Breast epithelium (tissue), 4 donors: ENCODE measurements at regions not wholly inside any gene's neighbourhood (a gene's known extent, or its start where the extent isn't known, plus 50 kb on each side); places are given as distances from the start of the nearest gene placed in this dataset.

ENCODE experiments used
- DNase-seq, 2 donors: peaks; one replicate each; pipeline ENCODE4 v3.0.0-alpha.2; 2019; ENCODE audit warnings: low spot score in 2 of 2
- H3K27ac ChIP-seq, 2 donors: fragments of 200-600 bp; sonication (generic) in 1 of 2; one replicate each; pipeline ENCODE4 v1.5.1; 2016 to 2019; ENCODE audit warnings: mild to moderate bottlenecking in 1 of 2
- H3K27me3 ChIP-seq, 2 donors: fragments of 200-600 bp; sonication (generic) in 1 of 2; one replicate each; pipeline versions ENCODE4 v1.5.1 to v1.6.0; 2017 to 2019; ENCODE audit warnings: control low read depth in 1 of 2, mild to moderate bottlenecking in 1 of 2
- H3K36me3 ChIP-seq: fragments of 200-600 bp; one replicate; pipeline ENCODE4 v1.5.1; 2019
- H3K4me1 ChIP-seq, 2 donors: fragments of 200-600 bp; sonication (generic); one replicate each; pipeline ENCODE4 v1.5.1; 2016 to 2019; ENCODE audit warnings: control low read depth in 1 of 2
- H3K4me3 ChIP-seq, 3 donors: fragments of 200-600 bp; sonication (generic); 1 replicate in 2 of 3; 2 replicates in 1 of 3; pipeline ENCODE4 v1.5.1; 2016 to 2019; ENCODE audit warnings: mild to moderate bottlenecking in 3 of 3, moderate library complexity in 2 of 3
- H3K9me3 ChIP-seq, 2 donors: fragments of 200-600 bp; sonication (generic) in 1 of 2; one replicate each; pipeline ENCODE4 v1.5.1; 2016 to 2019; ENCODE audit warnings: control low read depth in 1 of 2
- CTCF ChIP-seq, 3 donors: fragments of 450-650 bp; IDR thresholded peaks; one replicate each; pipeline ENCODE4 v1.5.1; 2016 to 2017; ENCODE audit warnings: antibody characterized with exemption in 3 of 3, mild to moderate bottlenecking in 3 of 3, moderate library complexity in 3 of 3
- POLR2A ChIP-seq: fragments of 450-650 bp; IDR thresholded peaks from one replicate; pipeline ENCODE4 v1.6.1; 2016; ENCODE audit warnings: antibody characterized with exemption, mild to moderate bottlenecking, moderate library complexity
- POLR2AphosphoS5 ChIP-seq, 3 donors: sonication (generic); formaldehyde crosslinking; IDR thresholded peaks; one replicate each; pipeline ENCODE4 v1.6.1; 2017; ENCODE audit warnings: antibody characterized with exemption in 3 of 3
- intact Hi-C: fragments of 100-400 bp; cut with DNase I; formaldehyde crosslinking; loops from one replicate; pipeline ENCODE4 v1.15.1; 2023; ENCODE audit warnings: low total_unique reads

GRCh38 chr11:90525962-90526361 lies 303.1 kb upstream of the CHORDC1 start:
- no peak for TF ChIP-seq POLR2AphosphoS5 (IDR thresholded peaks at IDR 0.05)
- TF ChIP-seq CTCF (IDR thresholded peaks at IDR 0.05): no peak
- TF ChIP-seq POLR2A: no peak
- intact Hi-C loops: no loop called here
- no peaks in the 10 kb centered on the region for H3K27me3 ChIP-seq
- H3K36me3 ChIP-seq: no peaks in the 10 kb centered on the region
- H3K4me1 ChIP-seq: no peaks in the 10 kb centered on the region
- no peak overlapping the region for H3K27ac ChIP-seq
- no peak for DNase-seq
- H3K9me3 ChIP-seq: no peaks in the 10 kb centered on the region
- H3K4me3 ChIP-seq: no peak overlapping the region

GRCh38 chr11:90512846-90513245 lies 290.0 kb upstream of the CHORDC1 start:
- H3K36me3 ChIP-seq: no peaks in the 10 kb centered on the region
- H3K4me1 ChIP-seq: no peaks in the 10 kb centered on the region
- no peak overlapping the region for H3K27ac ChIP-seq
- DNase-seq: no peak
- no peak overlapping the region for H3K4me3 ChIP-seq
- intact Hi-C loops: no loop called here
- H3K27me3 ChIP-seq: no peaks in the 10 kb centered on the region
- TF ChIP-seq POLR2AphosphoS5 (IDR thresholded peaks at IDR 0.05) (no peak), POLR2A (no peak)
- H3K9me3 ChIP-seq: no peaks in the 10 kb centered on the region

GRCh38 chr11:90510839-90511238 lies 288.0 kb upstream of the CHORDC1 start:
- no peak for DNase-seq
- intact Hi-C loops: no loop called here

GRCh38 chr11:90500922-90501568 lies 278.2 kb upstream of the CHORDC1 start:
- TF ChIP-seq CTCF (IDR thresholded peaks at IDR 0.05) (no peak), POLR2A (no peak), POLR2AphosphoS5 (IDR thresholded peaks at IDR 0.05) (no peak)
- Histone ChIP-seq H3K36me3 (no peaks in the 10 kb centered on the region), H3K4me1 (no peaks in the 10 kb centered on the region), H3K9me3 (no peaks in the 10 kb centered on the region), H3K27me3 (no peaks in the 10 kb centered on the region), H3K27ac (no peak overlapping the region), H3K4me3 (no peak overlapping the region)
- intact Hi-C loops: no loop called here
- DNase-seq: no peak

More at GRCh38 chr11:90510839-90511238, 288.0 kb upstream of the CHORDC1 start:
- H3K36me3 ChIP-seq: no peaks in the 10 kb centered on the region
- no peaks in the 10 kb centered on the region for H3K4me1 ChIP-seq
- TF ChIP-seq CTCF (IDR thresholded peaks at IDR 0.05) (no peak), POLR2A (no peak), POLR2AphosphoS5 (IDR thresholded peaks at IDR 0.05) (no peak)
- H3K27ac ChIP-seq: no peak overlapping the region
- H3K4me3 ChIP-seq: no peak overlapping the region
- no peaks in the 10 kb centered on the region for H3K9me3 ChIP-seq
- no peaks in the 10 kb centered on the region for H3K27me3 ChIP-seq

- no peaks in the 10 kb centered on the region for H3K36me3 ChIP-seq
- H3K9me3 ChIP-seq: no peaks in the 10 kb centered on the region
- no peak overlapping the region for H3K4me3 ChIP-seq
- DNase-seq: no peak
- no peak overlapping the region for H3K27ac ChIP-seq
- no peaks in the 10 kb centered on the region for H3K4me1 ChIP-seq
- no peak for TF ChIP-seq CTCF (IDR thresholded peaks at IDR 0.05)
- no peak for TF ChIP-seq POLR2AphosphoS5 (IDR thresholded peaks at IDR 0.05)
- no peak for TF ChIP-seq POLR2A
- no peaks in the 10 kb centered on the region for H3K27me3 ChIP-seq
- intact Hi-C loops: no loop called here
Observed at GRCh38 chr11:90496722-90497121, 273.9 kb upstream of the CHORDC1 start.
